ENCODE measurements at regions not wholly inside any gene's neighbourhood (a gene's known extent, or its start where the extent isn't known, plus 50 kb on each side); places are given as distances from the start of the nearest gene placed in this dataset.
"Not testable (repeated sequence)": the region's sequence is repeated elsewhere in the genome, so short reads cannot be mapped to it uniquely, and the experiment has no call there.

- DNase-seq (ENCODE audit: low read depth in 2 of 2), result no peak
Measured at GRCh38 chr4:177494791-177495190, 52.6 kb upstream of the AGA start.

GRCh38 chr4:177495626-177496025 is 53.4 kb upstream of the AGA start:
- DNase-seq (ENCODE audit: low read depth in 2 of 2), result not testable (repeated sequence)

- DNase-seq (ENCODE audit: low read depth in 2 of 2), result no peak
Measured at GRCh38 chr4:177499537-177499936, 57.3 kb upstream of the AGA start.

- DNase-seq (ENCODE audit: low read depth in 2 of 2), result no peak
Measured at GRCh38 chr4:177505171-177505615, 63.0 kb upstream of the AGA start.

GRCh38 chr4:177508662-177509061 is 66.4 kb upstream of the AGA start:
- DNase-seq (ENCODE audit: low read depth in 2 of 2), result no peak

- DNase-seq (ENCODE audit: low read depth in 2 of 2), result no peak
Measured at GRCh38 chr4:177509226-177509745, 67.0 kb upstream of the AGA start.

GRCh38 chr4:177511611-177512010 is 69.4 kb upstream of the AGA start:
- DNase-seq (ENCODE audit: low read depth in 2 of 2), result no peak

GRCh38 chr4:177512646-177513045 is 70.4 kb upstream of the AGA start:
- no peak for DNase-seq (ENCODE audit: low read depth in 2 of 2)

- DNase-seq (ENCODE audit: low read depth in 2 of 2), result no peak
Measured at GRCh38 chr4:177517862-177518261, 75.6 kb upstream of the AGA start.

- DNase-seq (ENCODE audit: low read depth in 2 of 2), result no peak
Measured at GRCh38 chr4:177519481-177520260, 77.4 kb upstream of the AGA start.

GRCh38 chr4:177528620-177529019 is 86.4 kb upstream of the AGA start:
- no peak for DNase-seq (ENCODE audit: low read depth in 2 of 2)

GRCh38 chr4:177530561-177530960 is 88.3 kb upstream of the AGA start:
- DNase-seq (ENCODE audit: low read depth in 2 of 2), result no peak

- no peak for DNase-seq (ENCODE audit: low read depth in 2 of 2)
Measured at GRCh38 chr4:177532358-177532757, 90.1 kb upstream of the AGA start.

GRCh38 chr4:177534841-177535240 is 92.6 kb upstream of the AGA start:
- not testable (repeated sequence) for DNase-seq (ENCODE audit: low read depth in 2 of 2)

- no peak for DNase-seq (ENCODE audit: low read depth in 2 of 2)
Measured at GRCh38 chr4:177546745-177547144, 104.5 kb upstream of the AGA start.

GRCh38 chr4:177547985-177548384 is 105.7 kb upstream of the AGA start:
- DNase-seq (ENCODE audit: low read depth in 2 of 2), result no peak

GRCh38 chr4:177555007-177555574 is 112.9 kb upstream of the AGA start:
- DNase-seq (ENCODE audit: low read depth in 2 of 2), result no peak

- DNase-seq (ENCODE audit: low read depth in 2 of 2), result no peak
Measured at GRCh38 chr4:177557416-177557815, 115.2 kb upstream of the AGA start.

- no peak for DNase-seq (ENCODE audit: low read depth in 2 of 2)
Measured at GRCh38 chr4:177558995-177559394, 116.8 kb upstream of the AGA start.

GRCh38 chr4:177562163-177562562 is 119.9 kb upstream of the AGA start:
- no peak for DNase-seq (ENCODE audit: low read depth in 2 of 2)

GRCh38 chr4:177562859-177563258 is 120.6 kb upstream of the AGA start:
- no peak for DNase-seq (ENCODE audit: low read depth in 2 of 2)

- DNase-seq (ENCODE audit: low read depth in 2 of 2), result no peak
Measured at GRCh38 chr4:177566691-177567090, 124.5 kb upstream of the AGA start.

- no peak for DNase-seq (ENCODE audit: low read depth in 2 of 2)
Measured at GRCh38 chr4:177568931-177569330, 126.7 kb upstream of the AGA start.
